Erythroblast (primary cell): ENCODE measurements at regions not wholly inside any gene's neighbourhood (a gene's known extent, or its start where the extent isn't known, plus 50 kb on each side); places are given as distances from the start of the nearest gene placed in this dataset.
A peak's percentile ranks its signal among the peaks of the same experiment; 100 is the strongest.

Source experiments
- DNase-seq, 2 experiments: peaks; one replicate each; lab custom pipeline; 2025; lab: John Stamatoyannopoulos, UW
- GATA1 ChIP-seq: IDR thresholded peaks from 2 replicates; pipeline ENCODE4 v1.6.1; 2011; ENCODE audit warnings: low read depth, mild to moderate bottlenecking, control low read depth, low read length, moderate library complexity
- POLR2A ChIP-seq: IDR thresholded peaks from 2 replicates; pipeline ENCODE4 v1.6.1; 2011; ENCODE audit warnings: mild to moderate bottlenecking, low read length

GRCh38 chr10:113309791-113310190, 243.1 kb upstream of the HABP2 start:
- TF ChIP-seq GATA1 (no peak), POLR2A (no peak)
- DNase-seq: no peak

- no peak for TF ChIP-seq POLR2A
- TF ChIP-seq GATA1: no peak
- no peak for DNase-seq
These were observed 242.5 kb upstream of the HABP2 start for GRCh38 chr10:113310347-113310746.

GRCh38 chr10:113313048-113313602, 239.7 kb upstream of the HABP2 start:
- TF ChIP-seq GATA1 (no peak), POLR2A (no peak)
- DNase-seq: no peak

GRCh38 chr10:113313722-113314121, 239.1 kb upstream of the HABP2 start:
- TF ChIP-seq GATA1: no peak
- TF ChIP-seq POLR2A: no peak

GRCh38 chr10:113316506-113316905, 236.3 kb upstream of the HABP2 start:
- TF ChIP-seq GATA1: no peak
- TF ChIP-seq POLR2A: no peak
- no peak for DNase-seq

More at GRCh38 chr10:113313722-113314121, 239.1 kb upstream of the HABP2 start:
- no peak for DNase-seq

GRCh38 chr10:113317489-113317888, 235.4 kb upstream of the HABP2 start:
- TF ChIP-seq GATA1 (no peak), POLR2A (no peak)

GRCh38 chr10:113319479-113319878, 233.4 kb upstream of the HABP2 start:
- TF ChIP-seq POLR2A: no peak
- no peak for DNase-seq

More at GRCh38 chr10:113317489-113317888, 235.4 kb upstream of the HABP2 start:
- DNase-seq: no peak

- no peak for TF ChIP-seq GATA1
- no peak for TF ChIP-seq POLR2A
- no peak for DNase-seq
These were observed 232.6 kb upstream of the HABP2 start for GRCh38 chr10:113320211-113320610.

- no peak for DNase-seq
- no peak for TF ChIP-seq POLR2A
- no peak for TF ChIP-seq GATA1
These were observed 231.9 kb upstream of the HABP2 start for GRCh38 chr10:113320987-113321386.

- TF ChIP-seq POLR2A (no peak), GATA1 (no peak)
- DNase-seq: no peak
These were observed 230.0 kb upstream of the HABP2 start for GRCh38 chr10:113322843-113323242.

- TF ChIP-seq GATA1 (no peak), POLR2A (no peak)
- DNase-seq: no peak
These were observed 228.9 kb upstream of the HABP2 start for GRCh38 chr10:113323985-113324384.

- peak in 1 of 2 experiments; percentile 45 for DNase-seq
- TF ChIP-seq GATA1 (no peak), POLR2A (no peak)
These were observed 226.4 kb upstream of the HABP2 start for GRCh38 chr10:113326160-113327111.

GRCh38 chr10:113329121-113329596, 223.7 kb upstream of the HABP2 start:
- no peak for TF ChIP-seq GATA1
- no peak for TF ChIP-seq POLR2A
- no peak for DNase-seq

GRCh38 chr10:113331961-113332360, 220.9 kb upstream of the HABP2 start:
- no peak for TF ChIP-seq GATA1
- no peak for TF ChIP-seq POLR2A
- no peak for DNase-seq
